NB4 (cell line): ENCODE measurements at regions not wholly inside any gene's neighbourhood (a gene's known extent, or its start where the extent isn't known, plus 50 kb on each side); places are given as distances from the start of the nearest gene placed in this dataset.

Source experiments
- POLR2A ChIP-seq: IDR thresholded peaks from 2 replicates; pipeline ENCODE4 v1.6.1; 2011; ENCODE audit warnings: mild to moderate bottlenecking; ENCODE audit not compliant: insufficient read length; ENCODE audit errors: extremely low read depth
- TF ChIP-seq, protein P1 (sequence below): IDR thresholded peaks from one replicate; pipeline ENCODE4 v1.5.1; 2012; ENCODE audit warnings: low read depth, low read length

DNA sequence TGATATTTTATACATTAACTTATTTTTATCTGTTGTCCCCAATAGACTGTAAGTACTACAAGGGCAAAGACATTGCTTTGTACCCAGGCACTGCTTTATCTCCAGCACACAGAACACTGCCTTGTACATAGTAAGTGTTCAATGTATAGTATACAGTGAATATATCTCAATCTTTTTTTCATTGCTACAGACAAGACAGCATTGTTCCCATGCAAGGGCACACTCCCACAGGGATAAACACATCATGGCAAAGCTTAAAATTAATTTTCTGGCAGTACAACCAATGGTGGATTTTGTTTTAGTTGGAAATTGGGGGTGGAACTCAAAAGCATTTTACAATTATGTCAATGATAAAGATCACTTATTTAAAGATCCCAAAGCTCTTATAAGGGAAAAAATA, 112.3 kb upstream of the EEA1 start:
- TF ChIP-seq, protein P1, sequence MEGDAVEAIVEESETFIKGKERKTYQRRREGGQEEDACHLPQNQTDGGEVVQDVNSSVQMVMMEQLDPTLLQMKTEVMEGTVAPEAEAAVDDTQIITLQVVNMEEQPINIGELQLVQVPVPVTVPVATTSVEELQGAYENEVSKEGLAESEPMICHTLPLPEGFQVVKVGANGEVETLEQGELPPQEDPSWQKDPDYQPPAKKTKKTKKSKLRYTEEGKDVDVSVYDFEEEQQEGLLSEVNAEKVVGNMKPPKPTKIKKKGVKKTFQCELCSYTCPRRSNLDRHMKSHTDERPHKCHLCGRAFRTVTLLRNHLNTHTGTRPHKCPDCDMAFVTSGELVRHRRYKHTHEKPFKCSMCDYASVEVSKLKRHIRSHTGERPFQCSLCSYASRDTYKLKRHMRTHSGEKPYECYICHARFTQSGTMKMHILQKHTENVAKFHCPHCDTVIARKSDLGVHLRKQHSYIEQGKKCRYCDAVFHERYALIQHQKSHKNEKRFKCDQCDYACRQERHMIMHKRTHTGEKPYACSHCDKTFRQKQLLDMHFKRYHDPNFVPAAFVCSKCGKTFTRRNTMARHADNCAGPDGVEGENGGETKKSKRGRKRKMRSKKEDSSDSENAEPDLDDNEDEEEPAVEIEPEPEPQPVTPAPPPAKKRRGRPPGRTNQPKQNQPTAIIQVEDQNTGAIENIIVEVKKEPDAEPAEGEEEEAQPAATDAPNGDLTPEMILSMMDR = no peak
- TF ChIP-seq POLR2A = no peak
